ENCODE measurements at regions not wholly inside any gene's neighbourhood (a gene's known extent, or its start where the extent isn't known, plus 50 kb on each side); places are given as distances from the start of the nearest gene placed in this dataset.
"Not testable (repeated sequence)": the region's sequence is repeated elsewhere in the genome, so short reads cannot be mapped to it uniquely, and the experiment has no call there.

GRCh38 chr5:144003636-144004035, 166.8 kb downstream of the YIPF5 start:
- no peak for DNase-seq (ENCODE audit: low spot score)

GRCh38 chr5:144004146-144004545, 166.3 kb downstream of the YIPF5 start:
- no peak for DNase-seq (ENCODE audit: low spot score)

GRCh38 chr5:144004751-144005150, 165.7 kb downstream of the YIPF5 start:
- DNase-seq (ENCODE audit: low spot score), result no peak

- DNase-seq (ENCODE audit: low spot score), result no peak
Measured at GRCh38 chr5:144009116-144009515, 161.3 kb downstream of the YIPF5 start.

- no peak for DNase-seq (ENCODE audit: low spot score)
Measured at GRCh38 chr5:144011388-144011787, 159.1 kb downstream of the YIPF5 start.

GRCh38 chr5:144013816-144014215, 156.6 kb downstream of the YIPF5 start:
- DNase-seq (ENCODE audit: low spot score), result no peak

- DNase-seq (ENCODE audit: low spot score), result no peak
Measured at GRCh38 chr5:144015961-144016360, 154.5 kb downstream of the YIPF5 start.

- no peak for DNase-seq (ENCODE audit: low spot score)
Measured at GRCh38 chr5:144017119-144017518, 153.3 kb downstream of the YIPF5 start.

- DNase-seq (ENCODE audit: low spot score), result no peak
Measured at GRCh38 chr5:144017631-144018030, 152.8 kb downstream of the YIPF5 start.

GRCh38 chr5:144024090-144024489, 146.4 kb downstream of the YIPF5 start:
- DNase-seq (ENCODE audit: low spot score), result no peak

- DNase-seq (ENCODE audit: low spot score), result peak; percentile 95
Measured at GRCh38 chr5:144024545-144024944, 145.9 kb downstream of the YIPF5 start.

GRCh38 chr5:144026286-144026685, 144.2 kb downstream of the YIPF5 start:
- DNase-seq (ENCODE audit: low spot score), result peak; percentile 32

- peak; percentile 97 for DNase-seq (ENCODE audit: low spot score)
Measured at GRCh38 chr5:144028058-144028457, 142.4 kb downstream of the YIPF5 start.

GRCh38 chr5:144028636-144029035, 141.8 kb downstream of the YIPF5 start:
- peak; percentile 97 for DNase-seq (ENCODE audit: low spot score)

GRCh38 chr5:144030904-144031303, 139.6 kb downstream of the YIPF5 start:
- peak; percentile 75 for DNase-seq (ENCODE audit: low spot score)

GRCh38 chr5:144032375-144032774, 138.1 kb downstream of the YIPF5 start:
- peak; percentile 68 for DNase-seq (ENCODE audit: low spot score)

- DNase-seq (ENCODE audit: low spot score), result peak; percentile 97
Measured at GRCh38 chr5:144033486-144033885, 137.0 kb downstream of the YIPF5 start.

GRCh38 chr5:144035046-144035740, 135.3 kb downstream of the YIPF5 start:
- DNase-seq (ENCODE audit: low spot score), result no peak

GRCh38 chr5:144036476-144036875, 134.0 kb downstream of the YIPF5 start:
- DNase-seq (ENCODE audit: low spot score), result no peak

GRCh38 chr5:144040615-144041305, 129.7 kb downstream of the YIPF5 start:
- peak; percentile 46 for DNase-seq (ENCODE audit: low spot score)

- no peak for DNase-seq (ENCODE audit: low spot score)
Measured at GRCh38 chr5:144042156-144042555, 128.3 kb downstream of the YIPF5 start.

GRCh38 chr5:144048259-144048856, 122.1 kb downstream of the YIPF5 start:
- DNase-seq (ENCODE audit: low spot score), result peak; percentile 93

GRCh38 chr5:144055391-144055790, 115.1 kb downstream of the YIPF5 start:
- DNase-seq (ENCODE audit: low spot score), result not testable (repeated sequence)

All from umbilical cord (tissue), 1 donor.